ENCODE measurements at regions not wholly inside any gene's neighbourhood (a gene's known extent, or its start where the extent isn't known, plus 50 kb on each side); places are given as distances from the start of the nearest gene placed in this dataset.
"Not testable (repeated sequence)": the region's sequence is repeated elsewhere in the genome, so short reads cannot be mapped to it uniquely, and the experiment has no call there.

- no peak for DNase-seq (ENCODE audit: low read depth in 4 of 4, low spot score in 3 of 4)
Measured at GRCh38 chr1:121566346-121566745, 381.6 kb downstream of the SRGAP2C start.

GRCh38 chr1:121569428-121569827, 384.7 kb downstream of the SRGAP2C start:
- no peak for DNase-seq (ENCODE audit: low read depth in 4 of 4, low spot score in 3 of 4)

- DNase-seq (ENCODE audit: low read depth in 4 of 4, low spot score in 3 of 4), result not testable (repeated sequence)
Measured at GRCh38 chr1:121573881-121574504, 389.2 kb downstream of the SRGAP2C start.

GRCh38 chr1:121574505-121574899, 389.7 kb downstream of the SRGAP2C start:
- DNase-seq (ENCODE audit: low read depth in 4 of 4, low spot score in 3 of 4), result not testable (repeated sequence)

GRCh38 chr1:121582898-121583297, 398.1 kb downstream of the SRGAP2C start:
- DNase-seq (ENCODE audit: low read depth in 4 of 4, low spot score in 3 of 4), result not testable (repeated sequence)

- DNase-seq (ENCODE audit: low read depth in 4 of 4, low spot score in 3 of 4), result no peak
Measured at GRCh38 chr1:121586369-121587229, 401.8 kb downstream of the SRGAP2C start.

GRCh38 chr1:121587230-121587569, 402.4 kb downstream of the SRGAP2C start:
- no peak for DNase-seq (ENCODE audit: low read depth in 4 of 4, low spot score in 3 of 4)

GRCh38 chr1:121587777-121588176, 403.0 kb downstream of the SRGAP2C start:
- DNase-seq (ENCODE audit: low read depth in 4 of 4, low spot score in 3 of 4), result no peak

GRCh38 chr1:121594096-121594495, 409.3 kb downstream of the SRGAP2C start:
- no peak for DNase-seq (ENCODE audit: low read depth in 4 of 4, low spot score in 3 of 4)

- DNase-seq (ENCODE audit: low read depth in 4 of 4, low spot score in 3 of 4), result no peak
Measured at GRCh38 chr1:121595089-121595488, 410.3 kb downstream of the SRGAP2C start.

GRCh38 chr1:121604843-121605444, 420.2 kb downstream of the SRGAP2C start:
- DNase-seq (ENCODE audit: low read depth in 4 of 4, low spot score in 3 of 4), result not testable (repeated sequence)

- DNase-seq (ENCODE audit: low read depth in 4 of 4, low spot score in 3 of 4), result not testable (repeated sequence)
Measured at GRCh38 chr1:121607499-121607898, 422.7 kb downstream of the SRGAP2C start.

All from right renal pelvis (tissue), 4 donors.